Activated CD4-positive, CD25-positive, alpha-beta regulatory T cell treated with anti-CD3 and anti-CD28 coated beads, Interleukin-2, amount 50 U/mL, for 24 hours (primary cell): ENCODE measurements at regions not wholly inside any gene's neighbourhood (a gene's known extent, or its start where the extent isn't known, plus 50 kb on each side); places are given as distances from the start of the nearest gene placed in this dataset.

ENCODE experiments used
- ATAC-seq, 2 donors: fragments of 150-1000 bp; cut with Tn5 transposase; one replicate each; pipeline ENCODE4 v1.10.0; 2021; ENCODE audit warnings: mild to moderate bottlenecking in 1 of 2, moderate library complexity in 1 of 2

DNA sequence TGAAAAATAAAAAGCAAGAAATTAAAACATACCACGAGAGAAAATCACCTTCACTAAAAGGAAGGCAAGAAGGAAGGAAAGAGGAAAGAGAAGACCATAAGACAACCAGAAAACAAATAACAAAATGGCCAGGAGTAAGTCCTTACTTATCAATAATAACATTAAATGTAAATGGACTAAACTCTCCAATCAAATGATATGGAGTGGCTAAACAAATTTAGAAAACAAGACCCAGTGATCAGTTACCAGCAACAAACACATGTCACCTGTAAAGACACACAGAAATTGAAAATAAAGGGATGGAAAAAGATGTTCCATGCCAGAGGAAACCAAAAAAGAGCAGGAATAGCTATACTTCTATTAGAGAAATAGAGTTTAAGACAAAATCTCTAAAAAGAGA is 85.0 kb upstream of the SLC38A4 start:
- ATAC-seq = no peak

DNA sequence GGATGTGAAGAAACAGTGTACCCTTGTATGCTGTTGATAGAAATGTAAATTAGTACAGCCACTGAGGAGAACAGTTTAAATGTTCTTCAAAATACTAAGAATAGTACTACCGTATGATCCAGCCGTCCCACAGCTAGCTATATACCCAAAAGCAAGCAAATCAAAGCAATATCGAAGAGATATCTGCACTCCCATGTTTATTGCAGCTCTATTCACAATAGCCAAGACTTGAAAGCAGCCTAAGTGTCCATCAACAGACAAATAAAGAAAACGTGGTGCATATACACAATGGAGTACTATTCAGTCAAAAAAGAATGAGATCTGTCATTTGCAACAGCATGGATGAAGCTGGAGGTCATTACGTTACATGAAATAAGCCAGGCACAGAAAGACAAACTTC is 88.5 kb upstream of the SLC38A4 start:
- no peak for ATAC-seq

DNA sequence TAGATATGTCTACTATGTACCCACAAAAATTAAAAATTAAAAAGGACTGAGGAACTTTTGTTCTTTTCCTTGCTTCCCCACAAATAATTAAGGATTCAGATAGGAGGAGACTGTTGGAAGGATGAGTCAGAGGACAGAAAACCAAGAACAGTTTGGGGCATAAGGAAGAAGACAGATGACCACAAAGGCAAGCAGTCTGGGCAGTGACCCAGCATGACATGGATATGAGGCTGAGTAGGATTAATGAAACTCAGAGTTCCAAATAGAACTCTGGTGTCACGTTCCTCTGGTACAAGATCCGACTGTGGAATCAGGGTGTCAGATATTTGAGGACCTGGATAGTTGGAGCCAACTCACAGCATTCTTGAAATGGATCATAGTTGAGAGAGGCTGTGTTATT is 89.3 kb upstream of the SLC38A4 start:
- ATAC-seq = no peak

DNA sequence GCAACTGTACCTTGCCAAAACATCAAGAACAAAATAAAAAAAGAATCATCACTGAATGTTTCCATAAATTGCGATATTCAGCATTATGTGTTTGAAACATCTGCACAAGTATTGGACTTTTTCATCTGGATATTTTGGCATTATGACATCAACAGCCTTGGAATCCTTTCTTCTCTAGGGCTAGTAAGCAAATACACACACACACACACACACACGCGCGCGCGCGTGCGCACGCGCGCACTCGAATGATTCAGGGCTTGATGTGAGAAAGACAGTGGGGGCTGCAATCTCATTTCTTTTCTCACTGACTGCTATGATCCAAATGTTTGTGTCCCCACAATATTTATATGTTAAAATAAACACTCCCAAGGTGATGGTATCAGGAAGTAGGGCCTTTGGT is 90.0 kb upstream of the SLC38A4 start:
- ATAC-seq = no peak

DNA sequence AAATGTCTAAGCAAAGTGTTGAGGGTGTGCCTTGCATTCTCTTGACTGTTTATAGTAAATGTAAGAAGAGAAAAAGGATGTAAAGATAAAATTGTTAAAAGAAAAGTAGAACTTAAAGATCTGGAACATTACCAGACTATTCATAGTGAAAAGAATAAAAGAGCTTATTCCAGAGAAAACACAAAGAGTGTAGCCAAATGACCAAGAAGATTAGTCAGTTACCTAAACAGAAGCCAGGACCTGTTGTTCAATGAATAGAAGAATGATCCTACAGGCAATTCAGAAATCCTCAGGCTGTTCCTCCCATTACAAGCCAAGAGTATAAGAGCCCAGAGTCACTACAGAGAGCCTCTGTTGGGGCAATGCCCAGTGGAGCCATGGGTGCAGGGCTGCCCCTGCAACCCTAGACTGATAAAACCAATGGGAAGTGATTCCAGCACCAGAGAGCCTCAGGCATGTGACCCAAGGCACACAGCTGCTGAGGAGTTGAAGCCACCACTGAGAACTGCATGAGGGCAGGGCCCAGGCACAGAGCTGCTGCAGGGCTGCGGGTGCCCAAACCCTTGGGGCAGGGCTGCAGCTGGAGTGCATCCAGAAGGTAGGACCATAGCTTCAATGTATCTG is 91.1 kb upstream of the SLC38A4 start:
- ATAC-seq = no peak

DNA sequence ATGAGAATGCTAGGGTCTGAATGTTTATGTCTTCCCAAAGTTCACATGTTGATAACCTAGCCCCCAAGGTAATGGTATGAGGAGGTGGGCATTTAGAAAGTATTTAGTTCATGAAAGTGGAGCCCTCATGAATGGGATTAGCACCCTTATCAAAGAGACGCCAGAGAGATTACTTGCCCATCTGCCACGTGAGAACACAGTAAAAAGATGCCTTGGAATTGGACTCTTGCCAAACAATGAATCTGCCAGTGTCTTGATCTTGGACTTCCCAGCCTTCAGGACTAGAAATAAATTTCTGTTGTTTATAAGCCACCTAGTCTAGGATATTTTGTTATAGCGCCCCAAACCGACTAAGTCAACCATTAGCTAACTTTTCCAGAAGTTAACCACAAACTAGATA is 92.0 kb upstream of the SLC38A4 start:
- ATAC-seq = no peak

DNA sequence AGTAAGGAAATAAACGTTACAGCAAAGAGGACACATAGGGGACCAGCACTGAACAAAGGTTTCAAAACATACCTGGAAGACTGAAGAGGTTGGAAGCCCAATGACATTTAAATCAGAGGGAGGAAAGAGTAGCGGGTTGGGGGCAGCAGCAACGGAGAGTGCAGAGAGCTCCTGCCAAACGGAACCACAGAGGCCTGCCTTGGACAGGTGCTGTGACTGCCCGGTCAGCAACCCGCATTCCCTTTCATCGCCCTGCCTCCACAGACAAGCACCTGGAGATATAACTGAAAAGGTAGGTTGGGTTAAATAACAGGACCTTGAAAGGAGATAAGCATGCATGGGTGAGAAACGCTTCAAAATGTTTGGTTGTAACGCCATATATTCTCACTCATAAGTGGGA is 92.8 kb upstream of the SLC38A4 start:
- ATAC-seq = no peak

DNA sequence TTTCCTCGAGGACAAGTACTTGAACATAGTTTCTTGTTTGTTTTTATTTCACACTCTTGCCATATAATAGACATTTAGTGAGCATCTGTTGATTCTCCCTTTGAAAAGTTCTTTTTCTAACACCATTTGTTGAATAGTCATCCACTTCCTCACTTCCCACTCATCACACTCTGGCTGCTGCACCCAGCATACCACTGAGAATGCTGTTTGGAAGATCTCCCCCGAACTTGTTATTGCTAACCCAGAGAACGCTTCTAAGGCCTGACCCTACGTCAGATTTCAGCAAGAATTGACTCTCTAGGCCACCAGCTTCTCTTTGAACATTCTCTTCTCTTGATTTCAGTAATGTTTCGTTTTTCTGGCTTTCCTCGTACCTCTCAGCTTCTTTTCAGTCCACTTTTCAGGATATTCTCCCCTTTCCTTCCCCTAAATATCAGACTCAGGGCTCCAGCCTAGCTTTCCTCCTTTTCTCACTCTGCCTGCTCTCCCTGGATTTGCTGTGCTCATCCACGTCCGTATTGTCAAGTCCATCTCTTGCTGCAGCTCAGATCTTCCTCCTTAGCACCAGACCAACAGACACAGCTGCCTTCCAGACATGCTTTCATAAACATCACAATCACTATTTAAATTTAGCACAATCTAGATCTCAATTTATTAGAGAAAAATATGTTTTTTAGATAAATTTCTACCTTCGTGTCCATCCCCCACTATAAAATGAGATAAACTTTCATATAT is 94.0 kb upstream of the SLC38A4 start:
- ATAC-seq = no peak

DNA sequence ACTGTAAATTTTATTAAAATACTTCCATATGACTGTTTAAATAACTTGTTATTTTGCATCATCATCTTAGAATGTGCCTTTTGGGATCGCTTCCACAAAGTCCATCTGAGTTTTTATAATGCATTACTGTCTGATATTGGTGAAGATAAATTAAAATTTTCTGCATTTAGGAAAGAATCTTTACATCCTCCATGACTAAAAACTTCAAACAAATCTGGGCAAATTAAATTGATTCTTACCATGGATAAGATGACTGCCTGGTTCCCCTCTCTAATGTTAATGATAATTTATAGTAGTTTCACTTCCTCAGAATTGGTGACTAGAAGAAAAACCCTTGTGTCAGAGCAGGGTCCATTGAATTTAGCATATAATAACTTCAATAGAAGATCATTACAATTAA is 94.7 kb upstream of the SLC38A4 start:
- ATAC-seq = no peak

DNA sequence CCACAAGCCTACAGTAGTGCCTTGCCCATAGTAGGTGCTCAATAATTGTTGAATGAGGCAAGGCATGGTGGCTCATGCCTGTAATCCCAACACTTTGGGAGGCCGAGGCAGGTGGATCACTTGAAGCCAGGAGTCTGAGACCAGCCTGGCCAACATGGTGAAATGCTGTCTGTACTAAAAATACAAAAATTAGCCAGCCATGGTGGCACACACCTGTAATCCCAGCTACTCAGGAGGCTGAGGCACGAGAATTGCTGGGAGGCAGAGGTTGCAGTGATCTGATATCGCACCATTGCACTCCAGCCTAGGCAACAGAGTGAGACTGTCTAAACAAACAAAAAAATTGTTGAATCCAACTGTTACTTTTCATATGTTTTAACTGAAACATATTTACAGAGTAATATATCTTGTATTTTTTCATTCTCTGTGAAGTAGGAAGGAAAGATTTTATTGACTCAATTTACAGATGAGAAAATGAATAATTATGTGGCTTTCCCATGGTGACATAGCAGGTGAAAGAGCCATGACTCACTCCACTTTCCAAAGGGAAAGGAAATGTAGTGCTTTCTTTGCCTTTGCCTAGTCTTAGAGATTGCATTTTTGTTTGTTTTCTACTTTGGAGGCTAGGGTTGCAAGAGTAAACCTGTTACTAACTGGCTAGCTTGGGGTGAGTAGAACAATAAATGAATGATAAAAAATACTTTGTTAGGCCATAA is 95.4 kb upstream of the SLC38A4 start:
- ATAC-seq = no peak

DNA sequence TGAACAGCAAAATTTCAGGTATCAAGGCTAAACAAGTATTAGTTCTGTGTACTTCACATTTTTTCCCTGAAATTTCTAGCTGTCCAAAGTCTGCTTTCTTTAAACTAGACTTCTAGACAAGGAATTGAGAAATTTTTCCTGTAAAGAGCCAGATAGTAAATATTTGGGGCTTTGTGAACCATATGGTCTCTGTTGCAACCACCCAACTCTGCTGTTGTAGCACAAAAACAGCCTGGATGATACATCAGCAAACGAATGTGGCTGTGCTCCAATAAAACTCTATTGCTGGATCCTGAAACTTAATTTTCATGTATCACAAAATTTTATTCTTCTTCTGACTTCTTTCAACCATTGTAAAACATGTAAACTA is 96.0 kb upstream of the SLC38A4 start:
- ATAC-seq = no peak

DNA sequence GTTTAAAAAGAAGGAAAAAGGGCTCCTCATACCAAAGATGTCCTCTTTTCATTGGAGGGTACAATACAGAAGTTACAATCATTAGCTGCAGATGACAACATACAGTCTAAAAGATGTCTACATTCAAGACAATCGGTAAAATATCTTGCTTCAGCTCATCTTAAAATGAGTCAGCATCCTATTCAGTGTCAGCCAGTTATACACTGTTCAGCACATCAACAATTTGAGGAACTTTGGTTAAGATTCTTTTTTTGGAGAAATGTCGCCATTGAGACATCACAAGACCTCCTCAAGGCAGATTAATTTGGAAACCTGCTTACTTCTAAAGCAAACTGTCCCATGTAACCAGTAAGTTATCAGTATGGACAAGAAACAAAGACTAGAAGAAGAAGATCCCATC is 100.7 kb upstream of the SLC38A4 start:
- ATAC-seq = no peak

DNA sequence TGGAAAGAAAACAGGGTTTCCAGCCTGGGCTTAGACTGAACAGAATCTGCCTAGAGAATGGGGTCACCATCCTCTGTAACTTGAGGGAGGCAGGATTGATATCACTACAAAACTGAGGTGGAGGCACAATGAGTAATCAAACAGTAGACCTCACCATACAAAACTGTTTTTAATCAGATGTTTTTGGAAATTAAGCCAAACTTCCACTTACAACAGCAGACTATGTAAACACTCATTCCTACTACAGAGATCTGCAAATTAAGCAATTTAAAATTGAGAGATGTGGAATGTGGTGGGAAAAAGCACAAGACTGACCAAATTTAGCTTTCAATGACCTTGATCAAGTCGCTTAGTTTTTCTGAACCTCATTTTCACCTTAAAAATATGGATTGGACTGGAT is 104.3 kb upstream of the SLC38A4 start:
- ATAC-seq = no peak

DNA sequence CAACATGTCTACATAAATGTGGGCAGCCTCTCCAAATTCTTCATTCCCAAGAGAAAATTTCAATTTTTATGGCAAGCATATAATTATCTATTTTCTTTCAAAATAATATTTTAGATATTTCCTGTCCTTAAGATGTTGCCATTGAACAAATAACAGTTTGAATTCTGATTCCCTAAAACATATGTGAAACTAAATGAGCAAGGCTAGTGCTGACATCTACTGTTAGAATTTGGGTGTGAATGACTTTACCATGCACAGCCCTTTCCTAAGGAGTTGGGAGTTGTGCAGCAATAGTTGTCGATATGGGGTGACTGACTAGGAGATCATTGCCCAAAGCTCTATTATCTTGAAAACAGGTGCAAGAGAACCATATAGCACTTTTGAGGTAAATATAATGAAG is 108.2 kb upstream of the SLC38A4 start:
- no peak for ATAC-seq

DNA sequence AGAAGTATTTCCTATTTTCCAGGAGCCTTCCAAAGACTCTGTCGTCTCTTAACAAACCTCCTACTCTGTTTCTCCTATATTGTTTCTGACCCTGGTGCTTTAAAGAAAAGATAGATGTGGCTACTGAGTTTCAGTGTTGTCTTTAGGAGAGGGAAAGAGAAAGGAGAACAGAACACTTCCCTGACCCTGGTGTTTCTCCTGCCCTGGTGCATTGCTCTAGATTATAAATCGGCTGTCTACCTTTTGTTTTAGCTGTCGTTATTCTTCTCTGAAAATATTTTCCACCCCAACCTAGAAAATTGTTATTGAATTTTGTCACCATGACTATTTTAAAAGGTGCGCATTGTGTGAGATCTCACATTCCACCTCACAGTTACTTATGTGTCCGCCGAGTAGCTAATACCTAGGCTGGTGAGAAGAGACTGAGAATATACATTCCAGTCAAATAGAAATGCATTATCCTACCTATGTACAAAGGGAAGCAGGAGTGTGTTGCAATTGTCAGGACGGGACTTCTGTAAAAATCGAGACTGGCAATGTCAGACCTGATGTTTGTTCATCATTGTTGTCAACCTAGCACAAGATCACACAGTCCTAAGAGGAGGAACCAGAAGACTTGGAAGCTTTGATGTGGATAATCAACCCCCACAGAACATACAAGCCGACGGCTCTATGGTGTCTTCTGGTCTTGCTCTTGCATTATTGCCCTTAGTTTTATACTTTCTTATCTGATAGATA is 108.7 kb upstream of the SLC38A4 start:
- ATAC-seq = no peak

DNA sequence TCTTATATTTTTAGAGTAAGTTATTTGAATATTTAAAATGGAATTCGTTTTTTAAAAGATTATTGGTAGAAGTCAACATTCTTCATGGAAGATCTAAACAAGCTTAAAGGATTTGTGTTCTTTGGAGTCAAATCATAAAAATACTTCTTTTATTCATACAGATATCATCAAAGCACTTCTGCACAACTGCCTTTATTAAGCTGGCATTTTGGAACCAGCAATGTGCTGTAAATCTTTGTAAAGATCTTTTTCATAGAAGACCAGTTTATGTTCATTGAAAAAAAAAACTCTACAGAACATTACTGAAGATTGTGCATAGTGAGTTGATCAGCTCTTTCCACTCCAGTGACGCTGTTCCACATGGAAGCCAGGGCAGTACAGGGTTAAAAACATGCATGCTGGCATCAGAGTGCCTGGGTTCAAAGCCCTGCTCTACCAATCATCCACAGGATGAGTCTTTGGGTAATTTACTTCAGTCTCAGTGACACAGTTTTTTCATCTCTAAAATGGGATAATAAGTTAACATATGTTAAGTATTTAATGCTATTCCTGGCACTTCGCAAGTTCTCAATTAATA is 109.6 kb upstream of the SLC38A4 start:
- no peak for ATAC-seq

DNA sequence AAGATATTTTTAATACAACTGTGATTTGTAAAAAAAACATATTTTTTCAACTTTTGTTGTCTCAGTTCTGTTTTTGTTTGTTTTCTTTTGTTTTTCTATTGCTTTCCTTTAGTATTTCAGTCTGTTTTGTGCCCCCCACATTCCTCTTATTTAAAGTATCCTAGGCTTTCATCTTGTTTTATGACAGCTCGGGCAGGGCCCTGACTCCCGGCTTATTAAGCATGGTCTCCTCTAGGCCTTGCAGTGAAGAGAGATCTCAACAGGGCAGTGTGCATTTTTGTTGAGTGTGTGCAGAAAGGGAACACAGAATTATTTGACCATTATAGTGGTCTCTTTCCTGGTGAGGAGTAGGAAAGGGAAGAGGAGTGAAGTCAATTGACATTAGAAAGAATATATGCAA is 110.2 kb upstream of the SLC38A4 start:
- ATAC-seq = no peak

DNA sequence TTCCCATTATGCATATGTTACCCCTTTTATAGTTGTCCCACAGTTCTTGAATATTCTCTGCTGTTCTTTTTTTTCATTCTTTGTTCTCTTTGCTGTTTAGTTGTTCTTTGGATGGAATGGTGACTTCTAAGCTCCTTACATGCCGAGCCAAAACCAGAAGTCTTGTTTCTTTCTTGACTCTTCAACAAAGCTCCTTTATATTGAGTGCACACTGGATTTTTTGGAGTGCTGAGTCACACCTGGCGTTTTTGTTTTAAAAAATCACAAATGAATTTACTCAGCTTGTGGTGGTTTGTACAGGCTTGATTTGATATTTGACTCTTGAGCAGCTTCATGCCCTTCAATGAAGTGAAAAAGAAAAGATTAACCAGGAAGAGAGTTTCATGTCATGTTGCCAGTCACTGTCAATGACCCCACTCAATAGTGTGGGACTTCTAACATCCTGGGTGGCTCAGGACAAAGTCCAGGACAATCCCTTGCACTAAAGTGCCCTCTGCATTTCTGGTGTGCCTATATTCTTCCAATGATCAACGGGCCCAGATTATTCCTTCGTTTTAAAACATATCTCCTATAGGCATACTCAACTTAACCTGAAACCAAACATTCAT is 112.4 kb upstream of the SLC38A4 start:
- ATAC-seq = no peak

DNA sequence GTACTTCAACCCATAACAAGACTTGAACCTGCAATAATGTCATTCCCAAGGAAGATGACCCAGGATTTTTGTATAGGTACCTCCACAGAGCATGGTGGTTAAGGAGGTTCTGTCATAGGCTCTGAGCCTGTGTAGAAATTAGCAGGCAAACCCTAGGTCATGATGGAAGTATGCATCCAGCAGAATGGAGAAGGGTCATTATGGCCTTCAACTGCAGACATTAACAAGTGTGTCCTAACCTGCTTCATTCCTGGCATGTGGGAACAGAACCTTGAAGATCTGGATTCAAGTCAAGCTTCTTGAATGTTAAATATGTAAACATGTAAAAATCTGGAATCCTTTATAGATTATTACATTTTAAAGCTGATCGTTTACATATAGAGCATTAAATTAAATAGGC is 116.2 kb upstream of the SLC38A4 start:
- no peak for ATAC-seq

DNA sequence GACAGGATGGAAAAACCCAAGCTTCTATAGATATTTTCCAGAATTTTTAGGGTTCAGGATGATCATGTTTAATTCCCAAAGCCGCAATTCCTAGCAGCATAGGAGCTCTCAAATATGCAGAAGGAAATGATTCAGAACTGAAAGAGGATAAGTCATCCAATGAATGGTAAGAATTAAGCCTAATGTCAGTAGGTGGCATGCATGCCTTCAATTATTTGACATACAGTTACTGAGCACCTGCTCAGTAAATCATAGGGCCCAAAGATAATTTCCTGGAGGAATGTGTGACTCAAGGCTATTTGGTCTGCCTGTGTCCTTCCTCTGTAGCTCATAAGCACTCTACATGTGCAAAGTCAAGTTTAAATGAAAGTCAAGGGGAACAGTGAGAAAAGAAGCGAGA is 116.8 kb upstream of the SLC38A4 start:
- ATAC-seq = no peak

DNA sequence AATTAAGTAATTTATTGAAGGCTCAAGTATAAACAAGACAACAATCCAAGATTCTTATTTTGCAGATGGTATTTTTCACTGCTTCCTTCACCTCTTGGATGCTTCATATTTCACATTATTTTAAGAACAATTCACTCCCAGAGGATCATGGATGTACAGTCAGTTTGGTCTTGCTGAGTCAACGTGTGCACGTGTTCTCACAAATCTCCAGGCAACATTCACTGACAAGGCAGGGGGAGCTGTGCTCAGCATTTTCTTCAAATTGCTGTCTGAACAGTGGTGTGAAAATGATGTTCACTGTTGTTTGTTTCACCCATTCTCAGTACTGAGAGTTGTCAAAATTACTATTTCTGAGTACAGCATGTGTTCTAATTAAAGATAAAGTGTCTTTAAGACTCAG is 118.3 kb upstream of the SLC38A4 start:
- no peak for ATAC-seq

DNA sequence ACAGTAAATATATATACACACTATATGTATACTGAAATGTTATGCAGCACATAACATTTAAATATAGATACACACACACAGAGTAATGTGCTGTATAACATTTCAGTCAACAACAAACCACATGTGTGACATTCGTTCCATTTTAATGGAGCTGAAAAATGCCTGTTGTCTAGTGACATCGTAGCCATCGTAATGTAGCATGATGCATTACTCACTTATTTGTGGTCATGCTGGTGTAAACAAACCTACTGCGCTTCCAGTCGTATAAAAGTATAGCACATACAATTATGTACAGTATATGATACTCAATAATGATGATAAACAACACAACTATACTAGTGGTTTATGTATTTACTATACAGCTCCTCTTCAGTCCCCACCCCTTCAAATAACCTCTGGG is 119.0 kb upstream of the SLC38A4 start:
- ATAC-seq = no peak

DNA sequence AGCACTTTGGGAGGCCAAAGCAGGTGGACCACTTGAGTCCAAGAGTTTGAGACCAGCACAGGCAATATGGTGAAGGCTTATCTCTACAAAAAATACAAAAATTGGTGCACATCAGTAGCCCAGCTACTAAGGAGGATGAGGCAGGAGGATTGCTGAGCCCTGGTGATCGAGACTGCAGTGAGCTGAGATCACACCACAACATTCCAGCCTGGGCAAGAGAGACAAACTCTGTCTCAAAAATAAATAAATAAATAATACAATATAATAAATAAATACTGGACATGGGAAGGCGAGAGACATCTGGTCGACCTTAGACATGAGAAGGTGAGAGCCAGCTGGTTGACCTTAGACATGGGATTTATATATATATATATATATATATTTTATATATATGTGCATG is 119.8 kb upstream of the SLC38A4 start:
- no peak for ATAC-seq
